HFFc6 (cell line): ENCODE measurements at regions not wholly inside any gene's neighbourhood (a gene's known extent, or its start where the extent isn't known, plus 50 kb on each side); places are given as distances from the start of the nearest gene placed in this dataset.

ENCODE experiments used
- DNase-seq: peaks from one replicate; pipeline ENCODE4 v3.0.0-alpha.2; 2018
- H3K27ac Mint-ChIP-seq: 2 replicates; pipeline ENCODE4 v1.8.0; 2020; ENCODE audit warnings: mild to moderate bottlenecking, mixed read lengths
- H3K27me3 Mint-ChIP-seq: 2 replicates; pipeline ENCODE4 v1.8.0; 2021; ENCODE audit warnings: mild to moderate bottlenecking, moderate library complexity, mixed read lengths; ENCODE audit not compliant: insufficient read depth
- H3K36me3 Mint-ChIP-seq: 2 replicates; pipeline ENCODE4 v1.8.0; 2021; ENCODE audit warnings: low read depth, mixed read lengths
- H3K4me1 Mint-ChIP-seq: 2 replicates; pipeline ENCODE4 v1.8.0; 2020; ENCODE audit warnings: low read depth, mixed read lengths
- H3K4me3 Mint-ChIP-seq: 2 replicates; pipeline ENCODE4 v1.8.0; 2020; ENCODE audit warnings: mild to moderate bottlenecking, moderate library complexity, mixed read lengths
- H3K9me3 Mint-ChIP-seq: 2 replicates; pipeline ENCODE4 v1.8.0; 2020; ENCODE audit warnings: mild to moderate bottlenecking, mixed read lengths
- TF ChIP-seq, protein P1 (sequence below): fragments of 200-600 bp; sonication (generic); IDR thresholded peaks from 2 replicates; pipeline ENCODE4 v1.5.0; 2021; ENCODE audit warnings: antibody characterized with exemption, mild to moderate bottlenecking

GRCh38 chr9:38277601-38278200 lies 114.8 kb upstream of the ALDH1B1 start:
- no peak for DNase-seq
- Mint-ChIP-seq H3K27me3 (peaks cover 33% of the 10 kb centered on the region), H3K36me3 (no peaks in the 10 kb centered on the region), H3K4me1 (no peaks in the 10 kb centered on the region), H3K27ac (no peak overlapping the region), H3K4me3 (no peak overlapping the region), H3K9me3 (no peaks in the 10 kb centered on the region)
- TF ChIP-seq, protein P1, sequence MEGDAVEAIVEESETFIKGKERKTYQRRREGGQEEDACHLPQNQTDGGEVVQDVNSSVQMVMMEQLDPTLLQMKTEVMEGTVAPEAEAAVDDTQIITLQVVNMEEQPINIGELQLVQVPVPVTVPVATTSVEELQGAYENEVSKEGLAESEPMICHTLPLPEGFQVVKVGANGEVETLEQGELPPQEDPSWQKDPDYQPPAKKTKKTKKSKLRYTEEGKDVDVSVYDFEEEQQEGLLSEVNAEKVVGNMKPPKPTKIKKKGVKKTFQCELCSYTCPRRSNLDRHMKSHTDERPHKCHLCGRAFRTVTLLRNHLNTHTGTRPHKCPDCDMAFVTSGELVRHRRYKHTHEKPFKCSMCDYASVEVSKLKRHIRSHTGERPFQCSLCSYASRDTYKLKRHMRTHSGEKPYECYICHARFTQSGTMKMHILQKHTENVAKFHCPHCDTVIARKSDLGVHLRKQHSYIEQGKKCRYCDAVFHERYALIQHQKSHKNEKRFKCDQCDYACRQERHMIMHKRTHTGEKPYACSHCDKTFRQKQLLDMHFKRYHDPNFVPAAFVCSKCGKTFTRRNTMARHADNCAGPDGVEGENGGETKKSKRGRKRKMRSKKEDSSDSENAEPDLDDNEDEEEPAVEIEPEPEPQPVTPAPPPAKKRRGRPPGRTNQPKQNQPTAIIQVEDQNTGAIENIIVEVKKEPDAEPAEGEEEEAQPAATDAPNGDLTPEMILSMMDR, result no peak

DNA sequence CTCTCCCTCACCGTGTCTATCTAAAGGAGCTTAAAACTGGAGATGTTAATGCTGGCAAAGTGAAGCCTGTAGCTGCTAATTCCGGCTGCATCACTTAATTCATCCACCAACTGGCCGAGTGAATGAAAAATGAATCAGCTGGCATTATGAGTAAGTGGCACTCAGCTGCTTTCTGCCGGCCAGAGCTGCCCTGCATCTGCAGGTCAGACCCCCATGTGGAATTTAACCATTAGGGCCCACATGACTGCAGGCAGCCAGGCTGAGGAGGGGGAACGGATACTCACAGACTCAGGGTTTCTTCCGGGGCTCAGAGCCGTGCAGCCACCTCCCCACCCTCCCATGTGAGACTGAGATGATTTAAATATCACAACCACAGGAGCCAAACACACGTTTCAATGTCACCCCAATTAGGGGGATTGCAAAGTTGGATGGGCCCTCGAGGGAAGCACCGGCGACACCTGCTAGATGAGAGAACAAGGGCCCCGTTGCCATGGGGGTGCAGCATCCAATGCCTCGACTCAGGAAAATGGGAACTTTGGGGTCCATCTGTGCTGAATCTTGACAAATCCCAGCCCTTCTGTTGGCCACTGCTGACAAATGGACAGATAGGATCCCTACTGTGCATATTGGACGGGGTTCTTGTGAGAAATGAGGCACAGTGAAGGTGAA lies 115.6 kb upstream of the ALDH1B1 start:
- no peak for DNase-seq

DNA sequence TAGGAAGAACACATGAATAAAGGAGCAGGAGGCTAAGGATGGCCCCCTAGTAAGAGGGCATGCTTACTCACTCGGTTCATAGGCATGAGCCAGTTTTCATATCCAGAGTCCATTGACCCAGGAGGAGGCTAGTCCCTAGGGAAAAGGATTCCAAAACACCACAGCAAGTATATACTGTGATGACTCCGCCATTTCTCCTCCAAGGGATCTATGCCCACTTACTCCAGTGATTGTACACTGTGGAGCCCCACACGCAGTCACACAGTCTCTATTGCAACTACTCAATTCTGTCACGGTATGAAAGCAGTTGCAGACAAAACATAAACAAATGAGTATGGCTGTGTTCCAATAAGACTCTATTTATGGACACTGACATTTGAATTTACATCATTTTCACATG lies 117.7 kb upstream of the ALDH1B1 start:
- H3K9me3 Mint-ChIP-seq, result no peaks in the 10 kb centered on the region

More for the DNA sequence above, 115.6 kb upstream of the ALDH1B1 start:
- H3K4me1 Mint-ChIP-seq, result no peaks in the 10 kb centered on the region
- no peaks in the 10 kb centered on the region for H3K36me3 Mint-ChIP-seq
- no peak overlapping the region for H3K27ac Mint-ChIP-seq
- peaks cover 31% of the 10 kb centered on the region for H3K27me3 Mint-ChIP-seq
- TF ChIP-seq, protein P1, result no peak
- H3K4me3 Mint-ChIP-seq, result no peak overlapping the region
- H3K9me3 Mint-ChIP-seq, result no peaks in the 10 kb centered on the region

DNA sequence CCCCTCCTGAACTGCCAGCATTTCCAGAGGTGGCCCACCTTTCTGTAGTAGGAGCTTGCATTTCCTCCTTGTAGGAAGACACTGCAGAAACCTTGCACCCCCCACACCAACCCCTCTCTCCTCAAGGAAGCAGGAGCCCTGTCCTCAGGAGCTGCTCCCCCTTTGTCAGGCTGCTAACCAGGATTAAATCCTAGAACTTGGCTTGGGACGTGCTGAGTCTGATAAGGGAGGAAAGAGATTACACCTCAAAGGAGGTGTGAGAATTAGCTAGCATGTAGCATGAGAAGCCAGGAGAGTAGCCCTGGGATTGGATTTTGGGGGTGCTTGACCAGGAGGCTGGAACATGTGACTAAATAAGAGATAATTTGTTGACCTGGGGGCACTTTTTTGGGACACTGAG lies 119.8 kb upstream of the ALDH1B1 start:
- no peaks in the 10 kb centered on the region for H3K4me1 Mint-ChIP-seq
- TF ChIP-seq, protein P1, result no peak
- no peak overlapping the region for H3K4me3 Mint-ChIP-seq
- H3K27ac Mint-ChIP-seq, result no peak overlapping the region
- H3K36me3 Mint-ChIP-seq, result no peaks in the 10 kb centered on the region
- no peaks in the 10 kb centered on the region for H3K9me3 Mint-ChIP-seq
- no peak for DNase-seq
- peaks cover 22% of the 10 kb centered on the region; the same call in 1 of the 2 replicates for H3K27me3 Mint-ChIP-seq

More for the DNA sequence above, 117.7 kb upstream of the ALDH1B1 start:
- H3K36me3 Mint-ChIP-seq, result no peaks in the 10 kb centered on the region
- no peak for DNase-seq
- H3K4me1 Mint-ChIP-seq, result no peaks in the 10 kb centered on the region
- peaks cover 23% of the 10 kb centered on the region; the same call in 1 of the 2 replicates for H3K27me3 Mint-ChIP-seq
- H3K27ac Mint-ChIP-seq, result no peak overlapping the region
- H3K4me3 Mint-ChIP-seq, result no peak overlapping the region
- TF ChIP-seq, protein P1, result no peak

GRCh38 chr9:38271666-38272241 lies 120.7 kb upstream of the ALDH1B1 start:
- no peak overlapping the region for H3K4me3 Mint-ChIP-seq

More at GRCh38 chr9:38271666-38272241, 120.7 kb upstream of the ALDH1B1 start:
- no peak for DNase-seq
- Mint-ChIP-seq H3K9me3 (no peaks in the 10 kb centered on the region; the same call in 1 of the 2 replicates), H3K4me1 (no peaks in the 10 kb centered on the region), H3K27me3 (peaks cover 20% of the 10 kb centered on the region; the same call in 1 of the 2 replicates), H3K36me3 (no peaks in the 10 kb centered on the region), H3K27ac (no peak overlapping the region)
- TF ChIP-seq, protein P1, result no peak
